H1 (cell line): ENCODE measurements at regions not wholly inside any gene's neighbourhood (a gene's known extent, or its start where the extent isn't known, plus 50 kb on each side); places are given as distances from the start of the nearest gene placed in this dataset.

ENCODE experiments used
- CTCF ChIA-PET: fragments of 300-600 bp; sonication (Branson Sonifier 250); formaldehyde crosslinking; loops from one replicate; lab custom pipeline; 2021; ENCODE audit not compliant: partially characterized antibody; lab: Charles Lee
- POLR2A ChIA-PET: fragments of 300-600 bp; sonication (Branson Sonifier 250); formaldehyde crosslinking; loops from one replicate; lab custom pipeline; 2021; ENCODE audit warnings: inconsistent platforms; ENCODE audit not compliant: partially characterized antibody; lab: Charles Lee
- DNase-seq, 2 experiments: peaks; one replicate each; pipeline versions ENCODE4 v3.0.0 to v3.0.0-alpha.2; 2010 to 2022; ENCODE audit warnings: low spot score in 2 of 2, low read depth in 1 of 2, mixed read lengths in 1 of 2
- FAIRE-seq: peaks from 2 replicates; lab custom pipeline; 2011; peaks lifted over from hg19 to GRCh38; lab: Jason Lieb, UNC
- H2AFZ ChIP-seq: 2 replicates; pipeline ENCODE4 v1.8.1; 2012; ENCODE audit warnings: low read length, inconsistent platforms
- H2AK5ac ChIP-seq: 2 replicates; pipeline ENCODE4 v1.6.1; 2013; ENCODE audit warnings: low read depth, low read length
- H2BK120ac ChIP-seq: replicated peaks from 2 replicates; pipeline ENCODE3; 2013; ENCODE audit warnings: low read depth, low read length, inconsistent platforms
- H2BK12ac ChIP-seq: 2 replicates; pipeline ENCODE4 v1.6.1; 2013; ENCODE audit warnings: low read depth, low read length
- H2BK15ac ChIP-seq: 2 replicates; pipeline ENCODE4 v1.6.1; 2013; ENCODE audit warnings: low read length
- H2BK20ac ChIP-seq: 2 replicates; pipeline ENCODE4 v1.6.1; 2013; ENCODE audit warnings: low read length
- H2BK5ac ChIP-seq: 2 replicates; pipeline ENCODE4 v1.6.1; 2013; ENCODE audit warnings: low read depth, low read length
- H3K14ac ChIP-seq: 2 replicates; pipeline ENCODE4 v1.6.1; 2013; ENCODE audit warnings: inconsistent platforms; ENCODE audit not compliant: insufficient read length
- H3K18ac ChIP-seq: 2 replicates; pipeline ENCODE4 v1.6.1; 2013; ENCODE audit warnings: low read length; ENCODE audit errors: extremely low read depth
- H3K23ac ChIP-seq: 2 replicates; pipeline ENCODE4 v1.6.1; 2013; ENCODE audit warnings: inconsistent platforms; ENCODE audit not compliant: insufficient read length
- H3K23me2 ChIP-seq: 2 replicates; pipeline ENCODE4 v1.6.1; 2013; ENCODE audit warnings: low read depth, low read length
- H3K27ac ChIP-seq: 2 replicates; pipeline ENCODE4 v1.6.1; 2011; ENCODE audit warnings: low read depth, low read length, inconsistent platforms
- H3K27me3 ChIP-seq, 4 experiments: replicated peaks in 1 of 4; 1 replicate in 1 of 4; 2 replicates in 3 of 4; pipeline versions ENCODE4 v1.6.1 to v1.8.1; 2011 to 2013; ENCODE audit warnings: low read length in 3 of 4, mild to moderate bottlenecking in 3 of 4, inconsistent platforms in 2 of 4, mixed read lengths in 2 of 4, moderate library complexity in 1 of 4; ENCODE audit not compliant: control insufficient read depth in 3 of 4, insufficient read depth in 3 of 4; ENCODE audit errors: extremely low read depth in 1 of 4
- H3K36me3 ChIP-seq, 4 experiments: 2 replicates each; pipeline versions ENCODE4 v1.6.1 to v1.8.1; 2011 to 2013; ENCODE audit warnings: mild to moderate bottlenecking in 4 of 4, low read length in 3 of 4, moderate library complexity in 2 of 4, control low read depth in 1 of 4, inconsistent platforms in 1 of 4; ENCODE audit not compliant: insufficient read depth in 4 of 4, control insufficient read depth in 2 of 4
- H3K4ac ChIP-seq: replicated peaks from 2 replicates; pipeline ENCODE3; 2013; ENCODE audit warnings: low read length, low read depth, mixed read lengths, inconsistent platforms; ENCODE audit not compliant: insufficient read length
- H3K4me1 ChIP-seq, 4 experiments: replicated peaks in 1 of 4; 1 replicate in 1 of 4; 2 replicates in 3 of 4; pipeline versions ENCODE4 v1.6.1 to v1.8.1; 2011 to 2013; ENCODE audit warnings: low read length in 3 of 4, inconsistent platforms in 2 of 4, mixed read lengths in 1 of 4; ENCODE audit not compliant: insufficient read depth in 4 of 4, control insufficient read depth in 3 of 4
- H3K4me2 ChIP-seq, 2 experiments: 2 replicates each; pipeline versions ENCODE4 v1.6.1 to v1.8.1; 2011 to 2013; ENCODE audit warnings: low read depth in 2 of 2, low read length in 2 of 2, control low read depth in 1 of 2, inconsistent platforms in 1 of 2, mild to moderate bottlenecking in 1 of 2; ENCODE audit not compliant: insufficient read depth in 1 of 2
- H3K4me3 ChIP-seq, 4 experiments: fragments of 200-600, 300-600 bp in 1 of 4; sonication (generic), shearing (Covaris generic), sonication (Bioruptor Twin) in 1 of 4; 2 replicates each; pipeline versions ENCODE4 v1.5.1 to v1.8.1; 2011 to 2016; ENCODE audit warnings: low read length in 4 of 4, low read depth in 3 of 4, control low read depth in 2 of 4, inconsistent platforms in 2 of 4, mild to moderate bottlenecking in 2 of 4, mixed read lengths in 1 of 4, moderate library complexity in 1 of 4; ENCODE audit not compliant: insufficient read depth in 2 of 4; ENCODE audit errors: extremely low read depth in 1 of 4
- H3K56ac ChIP-seq: replicated peaks from 2 replicates; pipeline ENCODE3; 2013; ENCODE audit warnings: low read depth, mild to moderate bottlenecking, mixed read lengths, low read length, inconsistent platforms; ENCODE audit not compliant: insufficient read length
- H3K79me1 ChIP-seq: 2 replicates; pipeline ENCODE4 v1.6.1; 2013; ENCODE audit warnings: low read depth, low read length, control low read depth
- H3K79me2 ChIP-seq, 2 experiments: 2 replicates each; pipeline versions ENCODE4 v1.6.1 to v1.8.1; 2012 to 2013; ENCODE audit warnings: low read length in 2 of 2, mild to moderate bottlenecking in 2 of 2, inconsistent platforms in 1 of 2; ENCODE audit not compliant: insufficient read depth in 2 of 2, control insufficient read depth in 1 of 2
- H3K9ac ChIP-seq, 4 experiments: replicated peaks in 1 of 4; 1 replicate in 1 of 4; 2 replicates in 3 of 4; pipeline versions ENCODE4 v1.6.1 to v1.8.1; 2011 to 2013; ENCODE audit warnings: low read depth in 3 of 4, low read length in 3 of 4, control low read depth in 2 of 4, mild to moderate bottlenecking in 2 of 4, moderate library complexity in 2 of 4, inconsistent platforms in 1 of 4; ENCODE audit errors: extremely low read depth in 1 of 4
- H3K9me3 ChIP-seq, 2 experiments: 2 replicates each; pipeline versions ENCODE4 v1.6.1 to v1.8.1; 2012 to 2013; ENCODE audit warnings: mild to moderate bottlenecking in 2 of 2, moderate library complexity in 2 of 2, control low read depth in 1 of 2, inconsistent platforms in 1 of 2, low read depth in 1 of 2, low read length in 1 of 2, mixed read lengths in 1 of 2; ENCODE audit not compliant: insufficient read depth in 2 of 2
- H4K20me1 ChIP-seq, 2 experiments: replicated peaks in 1 of 2; 2 replicates each; pipeline versions ENCODE3 to v1.8.1; 2011 to 2013; ENCODE audit warnings: inconsistent platforms in 2 of 2, low read length in 2 of 2, mild to moderate bottlenecking in 1 of 2; ENCODE audit not compliant: insufficient read depth in 2 of 2, control insufficient read depth in 1 of 2
- H4K5ac ChIP-seq: 2 replicates; pipeline ENCODE4 v1.6.1; 2013; ENCODE audit warnings: low read length, low read depth, mixed read lengths, inconsistent platforms; ENCODE audit not compliant: insufficient read length
- H4K8ac ChIP-seq: 2 replicates; pipeline ENCODE4 v1.8.0; 2013; ENCODE audit warnings: mild to moderate bottlenecking, moderate library complexity, low read length, inconsistent platforms; ENCODE audit not compliant: insufficient read depth; ENCODE audit errors: extremely low read depth
- H4K91ac ChIP-seq: replicated peaks from 2 replicates; pipeline ENCODE3; 2013; ENCODE audit warnings: low read length, mixed read lengths, inconsistent platforms; ENCODE audit not compliant: insufficient read length
- EGR1 ChIP-seq: IDR thresholded peaks from 2 replicates; pipeline ENCODE4 v1.6.1; 2011; ENCODE audit warnings: low read depth, low read length, borderline replicate concordance
- EP300 ChIP-seq, 2 experiments: IDR thresholded peaks; 1 replicate in 1 of 2; 2 replicates in 1 of 2; pipeline ENCODE4 v1.6.1; 2011 to 2012; ENCODE audit warnings: low read depth in 2 of 2, low read length in 2 of 2, mild to moderate bottlenecking in 2 of 2, borderline replicate concordance in 1 of 2, inconsistent platforms in 1 of 2, moderate library complexity in 1 of 2
- HDAC6 ChIP-seq: IDR thresholded peaks from one replicate; pipeline ENCODE4 v1.7.1; 2012; ENCODE audit warnings: low read depth, mild to moderate bottlenecking, inconsistent platforms, low read length, moderate library complexity
- MAFK ChIP-seq: IDR thresholded peaks from 2 replicates; pipeline ENCODE4 v1.6.1; 2012; ENCODE audit warnings: low read depth, mild to moderate bottlenecking, improper control_type of control experiment, low read length
- POU5F1 ChIP-seq: IDR thresholded peaks from 2 replicates; pipeline ENCODE4 v1.6.1; 2011; ENCODE audit warnings: low read depth, mild to moderate bottlenecking, low read length, moderate library complexity
- SP2 ChIP-seq: IDR thresholded peaks from 2 replicates; pipeline ENCODE4 v1.6.1; 2012; ENCODE audit warnings: mild to moderate bottlenecking, low read length, inconsistent platforms
- ZNF274 ChIP-seq: IDR thresholded peaks from 2 replicates; pipeline ENCODE4 v1.7.0; 2012; ENCODE audit warnings: low read length, borderline replicate concordance; ENCODE audit errors: extremely low read depth
- WGBS, 2 experiments: shearing (Covaris generic) in 1 of 2; methylation state at CpG; one replicate each; pipeline versions ENCODE4 v1.1.6 to v1.1.7; 2013 to 2015; ENCODE audit warnings: low lambda C conversion rate in 2 of 2, mixed read lengths in 2 of 2, inconsistent platforms in 1 of 2, low coverage in 1 of 2, missing lambda C conversion rate in 1 of 2; ENCODE audit not compliant: insufficient replicate concordance in 2 of 2, insufficient coverage in 1 of 2, insufficient read length in 1 of 2; ENCODE audit errors: extremely low coverage in 1 of 2, missing lambda C conversion rate in 1 of 2; 5-methylcytosine and 5-hydroxymethylcytosine counted together

DNA sequence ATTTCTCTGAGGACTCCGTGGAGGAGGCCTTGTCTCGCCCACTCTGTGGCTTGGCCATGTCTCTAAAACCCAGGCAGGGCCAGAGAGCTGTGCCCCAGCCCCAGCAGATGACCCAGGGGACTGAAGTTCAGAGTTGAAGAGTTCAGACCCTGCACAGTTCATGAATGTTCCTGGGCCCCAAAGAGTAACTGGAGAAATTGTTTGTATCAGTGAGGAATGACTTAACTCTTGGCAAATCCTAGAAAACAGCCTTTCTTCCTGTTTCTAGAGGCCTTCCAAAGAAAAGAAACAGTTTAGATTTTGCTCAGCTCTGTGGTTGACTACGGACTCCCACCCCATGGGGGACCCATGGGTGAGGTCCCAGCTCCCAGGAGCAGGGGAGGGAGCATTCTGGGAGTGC is 62.1 kb upstream of the EYA2 start:
- no peak for TF ChIP-seq HDAC6
- no peak for TF ChIP-seq EP300 (IDR thresholded peaks at IDR 0.05; ENCODE audit: borderline replicate concordance in 1 of 2, low read depth in 2 of 2, low read length in 2 of 2)
- no peak for TF ChIP-seq MAFK
- no peak for TF ChIP-seq SP2
- no peak for TF ChIP-seq EGR1
- no peak for TF ChIP-seq POU5F1
- TF ChIP-seq ZNF274 = no peak
- no peaks in the 10 kb centered on the region for H3K79me1 ChIP-seq
- ChIA-PET POLR2A (no interaction called here), CTCF (no interaction called here)
- no peak overlapping the region for H4K91ac ChIP-seq
- H3K9me3 ChIP-seq = no peaks in the 10 kb centered on the region
- H3K36me3 ChIP-seq = no peaks in the 10 kb centered on the region
- H3K56ac ChIP-seq = no peak overlapping the region
- H4K5ac ChIP-seq = no peak overlapping the region
- H3K79me2 ChIP-seq = no peaks in the 10 kb centered on the region
- H3K27ac ChIP-seq = no peak overlapping the region
- no peak overlapping the region for H3K9ac ChIP-seq
- H3K23me2 ChIP-seq = no peaks in the 10 kb centered on the region; the same call in 1 of the 2 replicates
- no peak overlapping the region for H2BK15ac ChIP-seq
- no peak overlapping the region for H3K14ac ChIP-seq
- no peak for DNase-seq
- peaks cover 0 to 4% (median 1%) of the 10 kb centered on the region in 4 experiments; a peak in 3 of 7 replicates for H3K4me1 ChIP-seq
- no peak overlapping the region for H3K23ac ChIP-seq
- H4K20me1 ChIP-seq = no peaks in the 10 kb centered on the region
- no peak overlapping the region for H2BK5ac ChIP-seq
- WGBS, 2 experiments = 84% methylated on average over 3 of the region's 3 CpGs; no CpG with 5 or more reads in 1 of the 2 experiments
- H2BK120ac ChIP-seq = no peak overlapping the region
- no peak overlapping the region for H2AFZ ChIP-seq
- H2BK12ac ChIP-seq = no peak overlapping the region
- peak overlapping the region; percentile 37; the same call in 1 of the 2 replicates for H4K8ac ChIP-seq
- no peak overlapping the region for H3K4me3 ChIP-seq
- no peak overlapping the region for H2AK5ac ChIP-seq
- no peak overlapping the region for H3K18ac ChIP-seq
- no peak for FAIRE-seq
- no peak overlapping the region for H2BK20ac ChIP-seq
- H3K4me2 ChIP-seq = no peak overlapping the region
- no peak overlapping the region for H3K4ac ChIP-seq
- no peaks in the 10 kb centered on the region for H3K27me3 ChIP-seq
